Tibial artery (tissue), 4 donors: ENCODE measurements at regions not wholly inside any gene's neighbourhood (a gene's known extent, or its start where the extent isn't known, plus 50 kb on each side); places are given as distances from the start of the nearest gene placed in this dataset.

ENCODE experiments used
- DNase-seq, 2 donors: peaks; one replicate each; pipeline ENCODE4 v3.0.0-alpha.2; 2019
- H3K27ac ChIP-seq, 2 donors: fragments of 200-600 bp; sonication (generic) in 1 of 2; 1 replicate in 1 of 2; 2 replicates in 1 of 2; pipeline ENCODE4 v1.5.1; 2018 to 2019; ENCODE audit warnings: mild to moderate bottlenecking in 1 of 2
- H3K27me3 ChIP-seq, 2 donors: fragments of 200-600 bp; sonication (generic) in 1 of 2; one replicate each; pipeline versions ENCODE4 v1.5.1 to v1.6.0; 2016 to 2019
- H3K36me3 ChIP-seq, 3 donors: fragments of 200-600 bp; sonication (generic) in 2 of 3; one replicate each; pipeline ENCODE4 v1.5.1; 2016 to 2019; ENCODE audit warnings: mild to moderate bottlenecking in 2 of 3
- H3K4me1 ChIP-seq, 4 donors: fragments of 200-600 bp; sonication (generic) in 2 of 4; 1 replicate in 3 of 4; 2 replicates in 1 of 4; pipeline ENCODE4 v1.5.1; 2016 to 2019
- H3K4me3 ChIP-seq, 2 donors: fragments of 200-600 bp; sonication (generic) in 1 of 2; 1 replicate in 1 of 2; 2 replicates in 1 of 2; pipeline ENCODE4 v1.5.1; 2018 to 2019; ENCODE audit warnings: mild to moderate bottlenecking in 2 of 2
- H3K9me3 ChIP-seq, 3 donors: fragments of 200-600 bp; sonication (generic) in 1 of 3; one replicate each; pipeline ENCODE4 v1.5.1; 2016 to 2019
- CTCF ChIP-seq, 2 experiments: fragments of 200-600 bp in 1 of 2; fragments of 450-650 bp in 1 of 2; IDR thresholded peaks; one replicate each; pipeline ENCODE4 v1.5.1; 2017 to 2019; ENCODE audit warnings: antibody characterized with exemption in 2 of 2, mild to moderate bottlenecking in 1 of 2, moderate library complexity in 1 of 2
- intact Hi-C: fragments of 100-400 bp; cut with DNase I; formaldehyde crosslinking; loops from one replicate; pipeline ENCODE4 v1.15.0; 2023; ENCODE audit warnings: low total_unique reads

- intact Hi-C loops = no loop called here
- Histone ChIP-seq H3K4me3 (no peak overlapping the region), H3K9me3 (no peaks in the 10 kb centered on the region), H3K36me3 (no peaks in the 10 kb centered on the region), H3K27me3 (no peaks in the 10 kb centered on the region), H3K4me1 (no peaks in the 10 kb centered on the region), H3K27ac (no peak overlapping the region)
- no peak for DNase-seq
- TF ChIP-seq CTCF (IDR thresholded peaks at IDR 0.05) = no peak
These were observed 964.3 kb downstream of the SLITRK1 start for GRCh38 chr13:82917984-82918383.

GRCh38 chr13:82912564-82912963, 969.7 kb downstream of the SLITRK1 start:
- Histone ChIP-seq H3K9me3 (no peaks in the 10 kb centered on the region), H3K4me1 (no peaks in the 10 kb centered on the region), H3K36me3 (no peaks in the 10 kb centered on the region), H3K27ac (no peak overlapping the region), H3K27me3 (no peaks in the 10 kb centered on the region), H3K4me3 (no peak overlapping the region)
- DNase-seq = no peak
- intact Hi-C loops = no loop called here
- no peak for TF ChIP-seq CTCF (IDR thresholded peaks at IDR 0.05)

- no peaks in the 10 kb centered on the region for H3K4me1 ChIP-seq
- intact Hi-C loops = no loop called here
- H3K36me3 ChIP-seq = no peaks in the 10 kb centered on the region
- no peaks in the 10 kb centered on the region for H3K27me3 ChIP-seq
- H3K4me3 ChIP-seq = no peak overlapping the region
- no peak for TF ChIP-seq CTCF (IDR thresholded peaks at IDR 0.05)
- no peak overlapping the region for H3K27ac ChIP-seq
- H3K9me3 ChIP-seq = no peaks in the 10 kb centered on the region
- DNase-seq = no peak
These were observed 977.2 kb downstream of the SLITRK1 start for GRCh38 chr13:82905071-82905470.

GRCh38 chr13:82900453-82900852, 981.8 kb downstream of the SLITRK1 start:
- H3K4me1 ChIP-seq = no peaks in the 10 kb centered on the region
- no peak overlapping the region for H3K27ac ChIP-seq
- no peak for DNase-seq
- H3K27me3 ChIP-seq = no peaks in the 10 kb centered on the region
- H3K9me3 ChIP-seq = peaks cover 0 to 3% (median 0%) of the 10 kb centered on the region in 3 donors
- H3K36me3 ChIP-seq = no peaks in the 10 kb centered on the region
- no peak overlapping the region for H3K4me3 ChIP-seq
- TF ChIP-seq CTCF (IDR thresholded peaks at IDR 0.05) = no peak
- intact Hi-C loops = no loop called here

- intact Hi-C loops = no loop called here
- Histone ChIP-seq H3K27ac (no peak overlapping the region), H3K9me3 (peaks cover 0 to 3% (median 0%) of the 10 kb centered on the region in 3 donors), H3K4me3 (no peak overlapping the region), H3K27me3 (no peaks in the 10 kb centered on the region), H3K4me1 (no peaks in the 10 kb centered on the region), H3K36me3 (no peaks in the 10 kb centered on the region)
- no peak for DNase-seq
- TF ChIP-seq CTCF (IDR thresholded peaks at IDR 0.05) = no peak
These were observed 983.7 kb downstream of the SLITRK1 start for GRCh38 chr13:82898586-82898985.

- intact Hi-C loops = no loop called here
- no peaks in the 10 kb centered on the region for H3K9me3 ChIP-seq
- TF ChIP-seq CTCF (IDR thresholded peaks at IDR 0.05) = no peak
- no peaks in the 10 kb centered on the region for H3K27me3 ChIP-seq
- no peaks in the 10 kb centered on the region for H3K4me1 ChIP-seq
- H3K27ac ChIP-seq = no peak overlapping the region
- no peak for DNase-seq
- no peaks in the 10 kb centered on the region for H3K36me3 ChIP-seq
- H3K4me3 ChIP-seq = no peak overlapping the region
These were observed 1002.4 kb downstream of the SLITRK1 start for GRCh38 chr13:82879921-82880320.
